BE2C (cell line): ENCODE measurements at regions not wholly inside any gene's neighbourhood (a gene's known extent, or its start where the extent isn't known, plus 50 kb on each side); places are given as distances from the start of the nearest gene placed in this dataset.
"Not testable (repeated sequence)": the region's sequence is repeated elsewhere in the genome, so short reads cannot be mapped to it uniquely, and the experiment has no call there.

Source experiments
- DNase-seq: peaks from one replicate; pipeline ENCODE4 v3.0.0-alpha.2; 2020
- H3K27me3 ChIP-seq: fragments of 250-450 bp; sonication (Bioruptor Pico); 2 replicates; pipeline ENCODE4 v1.5.1; 2020; ENCODE audit warnings: mild to moderate bottlenecking
- H3K36me3 ChIP-seq: fragments of 250-450 bp; sonication (Bioruptor Pico); 2 replicates; pipeline ENCODE4 v1.5.1; 2020; ENCODE audit warnings: mild to moderate bottlenecking
- H3K4me1 ChIP-seq: fragments of 250-450 bp; sonication (Bioruptor Pico); 2 replicates; pipeline ENCODE4 v1.5.1; 2020
- H3K4me3 ChIP-seq: 2 replicates; pipeline ENCODE4 v1.5.1; 2011; ENCODE audit warnings: low read depth, low read length
- H3K9me3 ChIP-seq: fragments of 250-450 bp; sonication (Bioruptor Pico); 2 replicates; pipeline ENCODE4 v1.5.1; 2020
- CTCF ChIP-seq: IDR thresholded peaks from 2 replicates; pipeline ENCODE4 v1.5.1; 2012; ENCODE audit warnings: mild to moderate bottlenecking, low read depth, low read length

GRCh38 chr16:86258713-86259112 is 251.6 kb upstream of the FOXF1 start:
- TF ChIP-seq CTCF: no peak
- no peak for DNase-seq
- no peak overlapping the region for H3K4me3 ChIP-seq
- H3K9me3 ChIP-seq: no peaks in the 10 kb centered on the region
- no peaks in the 10 kb centered on the region for H3K4me1 ChIP-seq
- H3K36me3 ChIP-seq: no peaks in the 10 kb centered on the region
- peaks cover 15% of the 10 kb centered on the region for H3K27me3 ChIP-seq

GRCh38 chr16:86259499-86259898 is 250.8 kb upstream of the FOXF1 start:
- TF ChIP-seq CTCF: no peak
- Histone ChIP-seq H3K4me3 (no peak overlapping the region), H3K27me3 (peaks cover 14% of the 10 kb centered on the region), H3K9me3 (no peaks in the 10 kb centered on the region), H3K4me1 (no peaks in the 10 kb centered on the region), H3K36me3 (no peaks in the 10 kb centered on the region)
- no peak for DNase-seq

GRCh38 chr16:86261379-86261778 is 248.9 kb upstream of the FOXF1 start:
- Histone ChIP-seq H3K36me3 (no peaks in the 10 kb centered on the region), H3K4me1 (no peaks in the 10 kb centered on the region), H3K9me3 (no peaks in the 10 kb centered on the region), H3K4me3 (peak overlapping the region; percentile 41), H3K27me3 (no peaks in the 10 kb centered on the region)
- DNase-seq: peak; percentile 73
- no peak for TF ChIP-seq CTCF

- not testable (repeated sequence) for H3K4me3 ChIP-seq, H3K36me3 ChIP-seq, H3K4me1 ChIP-seq, H3K9me3 ChIP-seq, H3K27me3 ChIP-seq, DNase-seq
These were observed 242.7 kb upstream of the FOXF1 start for GRCh38 chr16:86267657-86268056.

- H3K9me3 ChIP-seq: no peaks in the 10 kb centered on the region
- H3K36me3 ChIP-seq: no peaks in the 10 kb centered on the region
- H3K27me3 ChIP-seq: peaks cover 9% of the 10 kb centered on the region
- no peak for DNase-seq
- H3K4me3 ChIP-seq: no peak overlapping the region
- TF ChIP-seq CTCF: no peak
- H3K4me1 ChIP-seq: no peaks in the 10 kb centered on the region
These were observed 239.6 kb upstream of the FOXF1 start for GRCh38 chr16:86270696-86271095.

- Histone ChIP-seq H3K9me3 (no peaks in the 10 kb centered on the region), H3K4me3 (no peak overlapping the region), H3K27me3 (peaks cover 11% of the 10 kb centered on the region), H3K4me1 (no peaks in the 10 kb centered on the region), H3K36me3 (no peaks in the 10 kb centered on the region)
- no peak for TF ChIP-seq CTCF
- no peak for DNase-seq
These were observed 237.6 kb upstream of the FOXF1 start for GRCh38 chr16:86272744-86273143.

GRCh38 chr16:86277221-86277620 is 233.1 kb upstream of the FOXF1 start:
- Histone ChIP-seq H3K9me3 (no peaks in the 10 kb centered on the region), H3K4me3 (no peak overlapping the region), H3K27me3 (peaks cover 30% of the 10 kb centered on the region), H3K36me3 (no peaks in the 10 kb centered on the region), H3K4me1 (no peaks in the 10 kb centered on the region)
- TF ChIP-seq CTCF: no peak
- DNase-seq: no peak

- H3K4me3 ChIP-seq, DNase-seq, H3K36me3 ChIP-seq, H3K9me3 ChIP-seq, H3K4me1 ChIP-seq: not testable (repeated sequence)
- peaks cover 32% of the 10 kb centered on the region for H3K27me3 ChIP-seq
These were observed 232.5 kb upstream of the FOXF1 start for GRCh38 chr16:86277859-86278258.
